ENCODE measurements at regions not wholly inside any gene's neighbourhood (a gene's known extent, or its start where the extent isn't known, plus 50 kb on each side); places are given as distances from the start of the nearest gene placed in this dataset.

DNA sequence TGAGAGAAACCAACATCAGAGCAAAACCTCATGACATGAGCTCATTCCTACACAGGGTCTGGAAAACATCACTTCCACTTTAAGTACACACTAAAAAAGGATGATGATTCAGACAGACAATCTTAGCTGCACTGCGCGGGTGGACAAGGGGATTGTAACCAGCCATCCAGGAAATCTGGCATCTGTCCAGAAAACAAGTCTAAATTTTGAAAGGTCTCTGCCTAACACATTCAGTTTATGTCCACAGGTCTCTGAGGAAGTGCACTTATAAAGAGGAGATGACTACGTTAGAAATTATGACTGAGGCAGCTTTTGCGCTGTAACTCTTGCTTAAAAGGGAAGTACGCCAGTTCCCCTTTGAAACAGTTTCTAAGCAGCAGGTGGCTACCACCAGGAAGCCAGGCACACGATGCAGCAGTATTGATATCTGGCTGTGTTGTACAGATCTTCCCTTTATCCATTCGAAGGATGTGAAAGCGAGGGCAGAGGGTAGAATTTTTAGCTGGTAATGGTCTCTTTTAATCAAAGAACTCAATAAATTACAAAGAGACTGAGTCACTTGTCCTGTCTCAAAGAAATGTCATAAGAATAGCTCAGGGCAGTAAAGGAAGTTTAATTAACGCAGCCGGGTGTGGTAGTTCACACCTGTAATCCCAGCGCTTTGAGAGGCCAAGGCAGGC lies 128.0 kb downstream of the SETD4 start:
- no peaks in the 10 kb centered on the region for H3K27me3 Mint-ChIP-seq (ENCODE audit: unreplicated experiment)
- H3K4me3 Mint-ChIP-seq (ENCODE audit: unreplicated experiment): no peak overlapping the region
- no peaks in the 10 kb centered on the region for H3K36me3 Mint-ChIP-seq (ENCODE audit: low read depth, unreplicated experiment)
- no peaks in the 10 kb centered on the region for H3K9me3 Mint-ChIP-seq (ENCODE audit: unreplicated experiment)
- DNase-seq (ENCODE audit: low spot score): no peak
- H3K27ac Mint-ChIP-seq (ENCODE audit: unreplicated experiment): no peak overlapping the region
- TF ChIP-seq, protein P1, sequence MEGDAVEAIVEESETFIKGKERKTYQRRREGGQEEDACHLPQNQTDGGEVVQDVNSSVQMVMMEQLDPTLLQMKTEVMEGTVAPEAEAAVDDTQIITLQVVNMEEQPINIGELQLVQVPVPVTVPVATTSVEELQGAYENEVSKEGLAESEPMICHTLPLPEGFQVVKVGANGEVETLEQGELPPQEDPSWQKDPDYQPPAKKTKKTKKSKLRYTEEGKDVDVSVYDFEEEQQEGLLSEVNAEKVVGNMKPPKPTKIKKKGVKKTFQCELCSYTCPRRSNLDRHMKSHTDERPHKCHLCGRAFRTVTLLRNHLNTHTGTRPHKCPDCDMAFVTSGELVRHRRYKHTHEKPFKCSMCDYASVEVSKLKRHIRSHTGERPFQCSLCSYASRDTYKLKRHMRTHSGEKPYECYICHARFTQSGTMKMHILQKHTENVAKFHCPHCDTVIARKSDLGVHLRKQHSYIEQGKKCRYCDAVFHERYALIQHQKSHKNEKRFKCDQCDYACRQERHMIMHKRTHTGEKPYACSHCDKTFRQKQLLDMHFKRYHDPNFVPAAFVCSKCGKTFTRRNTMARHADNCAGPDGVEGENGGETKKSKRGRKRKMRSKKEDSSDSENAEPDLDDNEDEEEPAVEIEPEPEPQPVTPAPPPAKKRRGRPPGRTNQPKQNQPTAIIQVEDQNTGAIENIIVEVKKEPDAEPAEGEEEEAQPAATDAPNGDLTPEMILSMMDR (IDR thresholded peaks at IDR 0.05; ENCODE audit: unreplicated experiment): no peak
- no peaks in the 10 kb centered on the region for H3K4me1 Mint-ChIP-seq (ENCODE audit: unreplicated experiment)

DNA sequence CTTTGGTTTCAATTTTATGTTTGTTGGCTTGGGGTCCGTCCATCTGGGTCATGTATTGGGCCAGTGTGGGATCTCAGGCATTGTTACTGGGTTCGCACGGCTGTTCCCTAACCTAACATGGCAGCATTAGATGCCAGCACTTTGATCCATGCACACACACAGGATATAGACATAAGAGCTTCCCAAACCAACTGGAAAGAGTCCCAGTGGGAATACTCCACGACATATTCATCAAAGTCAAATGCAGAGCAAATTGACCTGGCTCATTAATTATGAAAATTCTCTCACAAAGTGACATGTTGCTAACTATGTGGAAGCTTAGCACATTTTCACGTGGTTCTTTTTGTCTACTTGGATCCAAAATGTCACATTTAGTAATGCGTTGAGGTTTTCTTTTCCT lies 130.4 kb downstream of the SETD4 start:
- Mint-ChIP-seq H3K4me1 (ENCODE audit: unreplicated experiment) (no peaks in the 10 kb centered on the region), H3K27ac (ENCODE audit: unreplicated experiment) (no peak overlapping the region), H3K9me3 (ENCODE audit: unreplicated experiment) (no peaks in the 10 kb centered on the region), H3K27me3 (ENCODE audit: unreplicated experiment) (no peaks in the 10 kb centered on the region), H3K4me3 (ENCODE audit: unreplicated experiment) (no peak overlapping the region), H3K36me3 (ENCODE audit: low read depth, unreplicated experiment) (no peaks in the 10 kb centered on the region)
- no peak for DNase-seq (ENCODE audit: low spot score)
- TF ChIP-seq, protein P1 (IDR thresholded peaks at IDR 0.05; ENCODE audit: unreplicated experiment): no peak

DNA sequence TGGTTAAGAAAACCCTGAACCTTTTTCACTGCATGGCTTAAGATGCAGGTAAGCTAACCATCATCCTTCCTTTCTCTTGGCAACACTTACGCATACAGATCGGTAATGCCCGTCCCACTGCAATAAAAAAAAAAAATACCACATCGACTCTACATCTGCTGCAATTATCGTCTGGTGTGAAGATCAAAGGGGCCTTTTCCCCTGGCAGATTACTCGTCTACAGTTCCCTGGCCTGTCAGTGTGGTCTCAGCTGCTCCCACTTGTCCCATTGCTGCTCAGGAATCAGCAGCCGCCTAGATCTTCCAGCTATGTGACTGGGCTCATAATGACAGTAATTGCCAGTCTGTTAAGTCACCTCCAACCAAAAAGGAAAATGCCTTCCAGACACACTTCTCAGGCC lies 133.1 kb downstream of the SETD4 start:
- Mint-ChIP-seq H3K4me1 (ENCODE audit: unreplicated experiment) (no peaks in the 10 kb centered on the region), H3K4me3 (ENCODE audit: unreplicated experiment) (no peak overlapping the region), H3K27ac (ENCODE audit: unreplicated experiment) (no peak overlapping the region), H3K27me3 (ENCODE audit: unreplicated experiment) (no peaks in the 10 kb centered on the region), H3K9me3 (ENCODE audit: unreplicated experiment) (no peaks in the 10 kb centered on the region), H3K36me3 (ENCODE audit: low read depth, unreplicated experiment) (no peaks in the 10 kb centered on the region)
- no peak for DNase-seq (ENCODE audit: low spot score)
- TF ChIP-seq, protein P1 (IDR thresholded peaks at IDR 0.05; ENCODE audit: unreplicated experiment): no peak

DNA sequence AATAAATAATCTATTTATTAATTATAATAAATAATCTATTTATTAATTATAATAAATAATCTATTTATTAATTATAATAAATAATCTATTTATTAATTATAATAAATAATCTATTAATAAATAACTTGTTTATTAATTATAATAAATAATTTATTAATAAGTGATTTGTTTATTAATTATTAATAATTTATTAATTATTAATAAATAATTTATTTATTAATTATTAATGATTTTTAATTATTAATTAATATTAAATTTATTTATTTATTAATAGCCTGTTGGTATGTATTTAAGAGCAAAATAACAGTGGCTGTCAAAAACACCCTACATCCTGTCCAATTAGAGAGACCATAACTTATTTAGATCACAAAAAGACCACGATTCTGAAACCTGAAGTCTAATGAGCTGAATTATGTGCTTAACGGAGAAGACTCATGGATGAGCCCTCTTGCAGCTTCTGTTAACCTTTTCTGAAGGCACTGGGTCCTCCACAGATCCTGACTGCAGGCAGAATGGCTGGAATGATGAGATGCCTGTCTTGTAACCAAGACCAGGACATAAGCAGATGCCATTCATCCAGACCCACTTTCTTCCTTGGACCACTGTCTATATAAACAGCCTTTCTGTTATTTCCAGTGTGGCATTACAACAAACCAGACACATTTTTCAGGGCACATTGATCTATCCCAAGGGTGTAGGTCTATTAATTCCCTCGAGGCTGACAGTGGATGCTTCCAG lies 134.2 kb downstream of the SETD4 start:
- no peak for DNase-seq (ENCODE audit: low spot score)
- H3K4me1 Mint-ChIP-seq (ENCODE audit: unreplicated experiment): no peaks in the 10 kb centered on the region
- TF ChIP-seq, protein P1 (IDR thresholded peaks at IDR 0.05; ENCODE audit: unreplicated experiment): no peak
- H3K4me3 Mint-ChIP-seq (ENCODE audit: unreplicated experiment): no peak overlapping the region
- H3K27ac Mint-ChIP-seq (ENCODE audit: unreplicated experiment): no peak overlapping the region
- H3K9me3 Mint-ChIP-seq (ENCODE audit: unreplicated experiment): no peaks in the 10 kb centered on the region
- no peaks in the 10 kb centered on the region for H3K27me3 Mint-ChIP-seq (ENCODE audit: unreplicated experiment)
- no peaks in the 10 kb centered on the region for H3K36me3 Mint-ChIP-seq (ENCODE audit: low read depth, unreplicated experiment)

DNA sequence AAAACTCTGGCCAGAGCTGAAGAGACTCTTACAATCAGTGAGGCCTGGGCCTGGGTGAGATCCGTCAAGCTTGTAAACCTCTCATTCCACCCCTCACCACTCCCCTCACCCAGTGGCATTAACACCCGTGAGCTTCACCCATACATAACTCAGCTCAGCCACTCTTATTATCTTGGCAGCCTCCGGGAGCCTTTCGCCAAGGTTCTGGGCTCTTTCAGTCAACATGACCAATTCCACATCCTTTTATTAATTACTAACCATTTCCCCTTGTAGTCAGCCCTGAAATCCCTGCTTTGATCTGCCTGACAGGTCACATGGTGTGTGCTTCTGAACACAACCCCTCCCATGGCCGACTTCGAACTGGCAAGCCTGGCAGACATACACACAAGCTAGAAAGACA lies 134.8 kb downstream of the SETD4 start:
- H3K4me1 Mint-ChIP-seq (ENCODE audit: unreplicated experiment): no peaks in the 10 kb centered on the region
- DNase-seq (ENCODE audit: low spot score): no peak
- H3K4me3 Mint-ChIP-seq (ENCODE audit: unreplicated experiment): no peak overlapping the region
- H3K27ac Mint-ChIP-seq (ENCODE audit: unreplicated experiment): no peak overlapping the region
- no peaks in the 10 kb centered on the region for H3K27me3 Mint-ChIP-seq (ENCODE audit: unreplicated experiment)
- TF ChIP-seq, protein P1 (IDR thresholded peaks at IDR 0.05; ENCODE audit: unreplicated experiment): no peak
- H3K9me3 Mint-ChIP-seq (ENCODE audit: unreplicated experiment): no peaks in the 10 kb centered on the region
- H3K36me3 Mint-ChIP-seq (ENCODE audit: low read depth, unreplicated experiment): no peaks in the 10 kb centered on the region

All from endothelial cell (in vitro differentiated cells).